Prostate gland (tissue), 2 donors: ENCODE measurements at regions not wholly inside any gene's neighbourhood (a gene's known extent, or its start where the extent isn't known, plus 50 kb on each side); places are given as distances from the start of the nearest gene placed in this dataset.
A peak's percentile ranks its signal among the peaks of the same experiment; 100 is the strongest.

Source experiments
- POLR2A ChIP-seq: fragments of 450-650 bp; IDR thresholded peaks from one replicate; pipeline ENCODE4 v1.6.1; 2016; ENCODE audit warnings: antibody characterized with exemption, mild to moderate bottlenecking
- POLR2AphosphoS5 ChIP-seq: sonication (generic); formaldehyde crosslinking; IDR thresholded peaks from one replicate; pipeline ENCODE4 v1.6.1; 2017; ENCODE audit warnings: antibody characterized with exemption
- TF ChIP-seq, protein P1 (sequence below), 4 experiments: fragments of 200-600 bp in 2 of 4; fragments of 450-650 bp in 2 of 4; sonication (generic) in 2 of 4; IDR thresholded peaks; 1 replicate in 3 of 4; 2 replicates in 1 of 4; pipeline ENCODE4 v1.5.1; 2016 to 2019; ENCODE audit warnings: antibody characterized with exemption in 4 of 4, mild to moderate bottlenecking in 2 of 4, moderate library complexity in 2 of 4

DNA sequence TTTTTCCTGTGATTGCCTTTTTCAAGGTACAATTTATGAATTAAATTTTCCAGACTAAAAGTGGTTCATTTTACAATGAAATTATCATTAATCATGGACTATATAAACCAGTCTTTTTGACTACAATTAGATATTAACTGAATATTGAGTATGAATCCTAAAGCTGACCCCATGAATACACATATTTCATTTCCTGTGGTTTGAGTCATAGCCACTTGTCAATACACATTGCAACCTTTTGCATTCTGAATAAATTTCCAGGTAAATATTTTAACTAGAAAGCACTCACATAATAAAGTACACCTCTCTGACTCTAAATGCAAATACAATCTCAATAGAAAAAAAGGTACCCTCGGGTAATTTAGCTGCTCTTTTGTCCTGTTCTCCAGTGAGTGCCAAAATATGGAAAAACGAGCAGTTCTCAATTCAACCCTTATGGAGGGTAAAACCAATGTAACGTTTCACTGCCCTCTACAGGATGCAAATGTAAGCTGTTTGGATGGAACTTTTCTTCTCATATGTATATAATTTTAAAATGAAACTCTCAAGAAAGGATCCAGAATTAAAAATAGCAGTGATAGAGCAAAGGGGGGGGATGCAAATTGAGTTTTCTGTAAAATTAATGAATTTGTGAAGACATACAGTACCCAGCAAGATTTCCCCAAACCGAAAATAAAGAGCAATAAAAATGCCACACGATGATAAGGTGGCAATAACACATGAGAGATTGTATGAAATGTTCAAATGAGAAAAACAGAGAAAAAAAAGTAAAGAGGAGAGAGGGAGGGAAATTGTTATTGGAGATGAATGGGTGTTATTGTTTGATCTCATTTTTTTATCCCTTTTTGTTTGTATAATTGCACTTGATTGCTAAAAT lies 1795.7 kb upstream of the PIK3C3 start:
- TF ChIP-seq, protein P1, sequence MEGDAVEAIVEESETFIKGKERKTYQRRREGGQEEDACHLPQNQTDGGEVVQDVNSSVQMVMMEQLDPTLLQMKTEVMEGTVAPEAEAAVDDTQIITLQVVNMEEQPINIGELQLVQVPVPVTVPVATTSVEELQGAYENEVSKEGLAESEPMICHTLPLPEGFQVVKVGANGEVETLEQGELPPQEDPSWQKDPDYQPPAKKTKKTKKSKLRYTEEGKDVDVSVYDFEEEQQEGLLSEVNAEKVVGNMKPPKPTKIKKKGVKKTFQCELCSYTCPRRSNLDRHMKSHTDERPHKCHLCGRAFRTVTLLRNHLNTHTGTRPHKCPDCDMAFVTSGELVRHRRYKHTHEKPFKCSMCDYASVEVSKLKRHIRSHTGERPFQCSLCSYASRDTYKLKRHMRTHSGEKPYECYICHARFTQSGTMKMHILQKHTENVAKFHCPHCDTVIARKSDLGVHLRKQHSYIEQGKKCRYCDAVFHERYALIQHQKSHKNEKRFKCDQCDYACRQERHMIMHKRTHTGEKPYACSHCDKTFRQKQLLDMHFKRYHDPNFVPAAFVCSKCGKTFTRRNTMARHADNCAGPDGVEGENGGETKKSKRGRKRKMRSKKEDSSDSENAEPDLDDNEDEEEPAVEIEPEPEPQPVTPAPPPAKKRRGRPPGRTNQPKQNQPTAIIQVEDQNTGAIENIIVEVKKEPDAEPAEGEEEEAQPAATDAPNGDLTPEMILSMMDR (IDR thresholded peaks at IDR 0.05) = peak; percentile 20 to 47 (median 40)
- no peak for TF ChIP-seq POLR2A
- no peak for TF ChIP-seq POLR2AphosphoS5
